ENCODE measurements at regions not wholly inside any gene's neighbourhood (a gene's known extent, or its start where the extent isn't known, plus 50 kb on each side); places are given as distances from the start of the nearest gene placed in this dataset.

DNA sequence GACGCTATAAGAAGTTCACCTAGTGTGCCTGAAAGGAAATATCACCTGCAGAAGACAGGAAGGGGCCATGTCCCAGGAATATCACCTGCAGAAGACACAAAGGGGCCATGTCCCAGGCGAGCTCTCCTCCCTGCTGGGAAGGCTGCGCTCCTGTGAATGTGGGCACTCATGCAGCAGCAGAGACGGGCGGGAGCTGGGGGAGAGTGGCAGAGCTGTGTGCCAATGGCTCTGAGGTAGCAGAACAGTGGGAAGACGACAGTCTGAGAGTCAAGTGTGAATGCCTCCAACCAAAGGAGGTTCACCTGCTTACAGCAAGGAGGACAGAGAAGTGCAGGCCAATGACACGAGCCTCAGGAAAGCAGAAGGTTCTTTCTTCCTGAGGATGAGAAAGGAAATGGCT lies 117.9 kb upstream of the SALL3 start:
- TF ChIP-seq YY1 (IDR thresholded peaks at IDR 0.05; ENCODE audit: insufficient read depth, insufficient read length) (no peak), SUZ12 (IDR thresholded peaks at IDR 0.05; ENCODE audit: extremely low read depth, insufficient read depth, insufficient read length) (no peak), ZNF274 (IDR thresholded peaks at IDR 0.05; ENCODE audit: low read depth, low read length) (no peak)
